Uterus (tissue), 2 donors: ENCODE measurements at regions not wholly inside any gene's neighbourhood (a gene's known extent, or its start where the extent isn't known, plus 50 kb on each side); places are given as distances from the start of the nearest gene placed in this dataset.

Source experiments
- CTCF ChIP-seq, 4 experiments: fragments of 200-600 bp in 2 of 4; fragments of 450-650 bp in 2 of 4; sonication (generic) in 2 of 4; IDR thresholded peaks; one replicate each; pipeline ENCODE4 v1.5.1; 2016 to 2019; ENCODE audit warnings: antibody characterized with exemption in 4 of 4, mild to moderate bottlenecking in 2 of 4, moderate library complexity in 1 of 4
- POLR2A ChIP-seq, 2 donors: fragments of 450-650 bp; IDR thresholded peaks; one replicate each; pipeline ENCODE4 v1.6.1; 2016; ENCODE audit warnings: antibody characterized with exemption in 2 of 2, mild to moderate bottlenecking in 1 of 2, moderate library complexity in 1 of 2

DNA sequence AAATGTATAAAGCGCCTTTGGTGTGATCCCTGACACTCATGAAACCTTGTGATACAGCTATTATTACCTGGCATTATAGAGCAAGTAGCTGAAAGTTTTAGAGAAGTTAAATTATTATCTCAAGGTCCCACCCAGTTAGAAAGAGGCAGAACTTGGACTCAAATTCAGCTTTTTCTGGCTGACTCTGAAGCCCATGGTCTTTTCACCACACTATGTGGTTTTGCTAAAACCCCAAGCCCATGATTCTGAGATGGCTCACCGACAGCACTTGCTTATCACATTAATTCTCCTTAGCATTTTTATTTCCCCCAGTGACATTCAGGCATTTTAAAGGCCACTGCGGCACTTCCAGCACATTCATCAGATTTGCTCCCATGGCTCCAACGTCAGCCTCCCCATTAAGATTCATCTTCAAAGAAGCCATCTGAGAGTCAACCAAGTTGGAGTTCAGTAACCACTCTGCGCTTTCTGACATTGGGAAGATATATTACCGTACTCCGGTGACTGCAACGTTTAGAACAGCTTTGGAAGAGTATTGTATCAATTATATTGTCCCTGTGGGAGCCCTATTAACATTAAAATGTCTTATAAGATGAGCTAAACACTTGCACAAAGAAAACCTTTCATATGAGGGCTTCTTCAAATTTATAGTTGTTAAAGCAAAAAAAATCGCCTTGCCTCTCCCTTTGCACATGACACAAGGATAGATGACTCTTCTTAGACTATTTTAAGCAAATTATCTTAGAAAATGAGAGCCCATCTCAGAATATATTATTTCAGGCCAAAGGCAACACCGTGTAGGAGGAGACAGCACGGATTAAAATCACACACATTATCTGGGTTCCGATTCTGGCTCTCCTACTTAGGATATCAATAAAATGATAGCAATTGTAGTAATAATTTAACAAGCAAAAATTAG lies 638.1 kb downstream of the ACTL7B start:
- TF ChIP-seq CTCF (IDR thresholded peaks at IDR 0.05) (no peak), POLR2A (IDR thresholded peaks at IDR 0.05) (no peak)
